K562 (cell line): ENCODE measurements at regions not wholly inside any gene's neighbourhood (a gene's known extent, or its start where the extent isn't known, plus 50 kb on each side); places are given as distances from the start of the nearest gene placed in this dataset.

Experiments
- ATAC-seq: fragments of 200-7000 bp; cut with Tn5 transposase; 3 replicates; pipeline ENCODE4 v1.9.1; 2020; ENCODE audit warnings: moderate library complexity
- BruUV-seq: library from RNA; stranded (reverse); fragments of 400-500 nt; replicated peaks from 2 replicates; lab custom pipeline; 2021; lab: Mats Ljungman, UMichigan
- CTCF ChIA-PET: fragments of 300-600 bp; formaldehyde crosslinking; extraction: SDS; loops from one replicate; lab custom pipeline; 2021; ENCODE audit warnings: low intra/inter-chr PET ratio; lab: Yijun Ruan, JAX
- POLR2A ChIA-PET: fragments of 300-600, 350-650 bp; sonication (Branson Sonifier 250); formaldehyde crosslinking; extraction: SDS; loops from one replicate; lab custom pipeline; 2021; ENCODE audit warnings: antibody characterized with exemption, inconsistent platforms; lab: Yijun Ruan, JAX
- DNase-seq, 4 experiments: peaks; one replicate each; pipeline versions ENCODE4 v3.0.0 to v3.0.0-alpha.2; 2011 to 2018; ENCODE audit warnings: low spot score in 3 of 4, mixed read lengths in 3 of 4; ENCODE audit errors: extremely low read depth in 1 of 4
- FAIRE-seq: peaks from 2 replicates; lab custom pipeline; 2011; peaks lifted over from hg19 to GRCh38; lab: Jason Lieb, UNC
- H2AFZ ChIP-seq: 2 replicates; pipeline ENCODE4 v1.6.0; 2011; ENCODE audit warnings: low read depth, low read length, control low read depth, inconsistent platforms
- H3K27ac ChIP-seq: fragments of 200-600 bp; 3 replicates; pipeline ENCODE4 v1.8.0; 2011; ENCODE audit warnings: low read depth, mild to moderate bottlenecking, control low read depth, inconsistent platforms, low read length, moderate library complexity, mixed read lengths; ENCODE audit errors: extremely low read depth
- H3K27me3 ChIP-seq, 2 experiments: fragments of 300-600 bp in 1 of 2; 2 replicates in 1 of 2; 3 replicates in 1 of 2; pipeline versions ENCODE4 v1.6.0 to v1.8.0; 2011; ENCODE audit warnings: inconsistent platforms in 2 of 2, low read length in 2 of 2, mild to moderate bottlenecking in 1 of 2, mixed read lengths in 1 of 2, moderate library complexity in 1 of 2; ENCODE audit not compliant: control insufficient read depth in 2 of 2, insufficient read depth in 2 of 2
- H3K36me3 ChIP-seq: fragments of 300-600 bp; 3 replicates; pipeline ENCODE4 v1.8.0; 2011; ENCODE audit warnings: mild to moderate bottlenecking, low read length, inconsistent platforms; ENCODE audit not compliant: control insufficient read depth, insufficient read depth
- H3K4me1 ChIP-seq, 2 experiments: fragments of 200-600 bp in 1 of 2; replicated peaks in 1 of 2; 2 replicates in 1 of 2; 3 replicates in 1 of 2; pipeline versions ENCODE4 v1.5.1 to v1.8.0; 2011; ENCODE audit warnings: inconsistent platforms in 2 of 2, low read length in 2 of 2, mild to moderate bottlenecking in 1 of 2, mixed read lengths in 1 of 2, moderate library complexity in 1 of 2; ENCODE audit not compliant: control insufficient read depth in 2 of 2, insufficient read depth in 2 of 2
- H3K4me2 ChIP-seq: 2 replicates; pipeline ENCODE4 v1.6.1; 2011; ENCODE audit warnings: low read length, control low read depth, inconsistent platforms, mixed read lengths; ENCODE audit not compliant: insufficient read depth
- H3K4me3 ChIP-seq: fragments of 200-600 bp; sonication (generic), shearing (Covaris generic); 2 replicates; pipeline ENCODE4 v1.5.1; 2016; ENCODE audit warnings: control low read depth, inconsistent platforms
- H3K79me2 ChIP-seq: fragments of 200-600 bp; 3 replicates; pipeline ENCODE4 v1.8.0; 2011; ENCODE audit warnings: low read length, inconsistent platforms; ENCODE audit not compliant: control insufficient read depth, insufficient read depth
- H3K9ac ChIP-seq, 2 experiments: 2 replicates each; pipeline versions ENCODE4 v1.6.0 to v1.6.1; 2011; ENCODE audit warnings: low read depth in 2 of 2, low read length in 2 of 2, control low read depth in 1 of 2, inconsistent platforms in 1 of 2, mild to moderate bottlenecking in 1 of 2, mixed read lengths in 1 of 2; ENCODE audit not compliant: insufficient read depth in 1 of 2
- H3K9me1 ChIP-seq: one replicate; pipeline ENCODE4 v1.6.0; 2011; ENCODE audit warnings: inconsistent platforms, mild to moderate bottlenecking, low read length, moderate library complexity; ENCODE audit not compliant: control insufficient read depth, insufficient read depth
- H3K9me3 ChIP-seq: replicated peaks from 2 replicates; pipeline ENCODE4 v1.5.1; 2011; ENCODE audit warnings: low read depth, low read length, inconsistent platforms; ENCODE audit not compliant: control insufficient read depth, insufficient read depth
- H4K20me1 ChIP-seq: replicated peaks from 2 replicates; pipeline ENCODE4 v1.6.1; 2011; ENCODE audit warnings: low read length, inconsistent platforms, mixed read lengths; ENCODE audit not compliant: control insufficient read depth, insufficient read depth
- ATF1 ChIP-seq, 2 experiments: fragments of 450-650 bp in 1 of 2; IDR thresholded peaks; 2 replicates each; pipeline ENCODE4 v1.6.1; 2016; ENCODE audit warnings: missing compliant biosample characterization in 1 of 2, missing genetic modification characterization in 1 of 2
- BDP1 ChIP-seq: IDR thresholded peaks from 3 replicates; pipeline ENCODE4 v1.6.1; 2011; ENCODE audit not compliant: insufficient read length, insufficient read depth
- CEBPG ChIP-seq, 3 experiments: fragments of 200-800 bp in 1 of 3; sonication (Bioruptor generic) in 1 of 3; sonication (generic) in 1 of 3; formaldehyde crosslinking in 1 of 3; IDR thresholded peaks in 2 of 3; conservative IDR thresholded peaks in 1 of 3; 2 replicates each; pipeline versions ENCODE4 v1.6.1 to v1.8.0; 2016 to 2022; ENCODE audit warnings: missing compliant biosample characterization in 2 of 3, missing genetic modification characterization in 2 of 3, mild to moderate bottlenecking in 1 of 3, missing genetic modification reagents in 1 of 3
- CREM ChIP-seq: IDR thresholded peaks from 2 replicates; pipeline ENCODE4 v1.6.1; 2014; ENCODE audit warnings: antibody characterized with exemption, low read depth
- DDX20 ChIP-seq: fragments of 450-650 bp; IDR thresholded peaks from 2 replicates; pipeline ENCODE4 v1.6.1; 2016; ENCODE audit warnings: missing genetic modification characterization, low read depth, mild to moderate bottlenecking, missing compliant biosample characterization, moderate library complexity
- E2F3 ChIP-seq: fragments of 250-450 bp; sonication (Bioruptor Pico); IDR thresholded peaks from 2 replicates; pipeline ENCODE4 v1.4.0; 2020; ENCODE audit warnings: mild to moderate bottlenecking
- HINFP ChIP-seq: fragments of 450-650 bp; conservative IDR thresholded peaks from 2 replicates; pipeline ENCODE4 v1.6.1; 2016; ENCODE audit warnings: missing genetic modification characterization, low read depth, mild to moderate bottlenecking, control low read depth, missing compliant biosample characterization
- MECOM ChIP-seq: fragments of 250-450 bp; sonication (Bioruptor Pico); IDR thresholded peaks from 2 replicates; pipeline ENCODE4 v1.8.0; 2022; ENCODE audit warnings: inconsistent platforms
- MXI1 ChIP-seq: IDR thresholded peaks from 2 replicates; pipeline ENCODE4 v1.6.1; 2011; ENCODE audit warnings: low read depth, mild to moderate bottlenecking, improper control_type of control experiment, low read length
- RBM22 ChIP-seq: fragments of 200-400 bp; formaldehyde crosslinking; IDR thresholded peaks from 2 replicates; pipeline ENCODE4 v1.6.1; 2018; ENCODE audit warnings: low read length, low read depth; ENCODE audit not compliant: poor library complexity, severe bottlenecking
- SETDB1 ChIP-seq: IDR thresholded peaks from one replicate; pipeline ENCODE4 v1.6.1; 2012; ENCODE audit warnings: low read length, control low read depth, inconsistent platforms
- SMAD3 ChIP-seq: fragments of 450-650 bp; formaldehyde crosslinking; conservative IDR thresholded peaks from 2 replicates; pipeline ENCODE4 v1.4.0; 2020; ENCODE audit warnings: mild to moderate bottlenecking
- SMARCA5 ChIP-seq: fragments of 450-650 bp; IDR thresholded peaks from 2 replicates; pipeline ENCODE4 v1.6.1; 2016
- TGIF2 ChIP-seq: sonication (generic); formaldehyde crosslinking; IDR thresholded peaks from 2 replicates; pipeline ENCODE4 v1.8.1; 2022; ENCODE audit warnings: mild to moderate bottlenecking, missing genetic modification reagents, moderate library complexity
- ZNF699 ChIP-seq: fragments of 250-450 bp; sonication (Bioruptor Pico); IDR thresholded peaks from 2 replicates; pipeline ENCODE4 v1.8.0; 2021; ENCODE audit warnings: mild to moderate bottlenecking, moderate library complexity; ENCODE audit not compliant: insufficient replicate concordance
- WGBS: fragments of 100-300 bp; shearing (Covaris generic); methylation state at CpG from one replicate; pipeline ENCODE4 v1.1.6; 2016; ENCODE audit warnings: low coverage, mixed read lengths; ENCODE audit not compliant: insufficient coverage; ENCODE audit errors: missing lambda C conversion rate; 5-methylcytosine and 5-hydroxymethylcytosine counted together
- in situ Hi-C: fragments of 300-500 bp; cut with MboI; formaldehyde crosslinking; loops from 4 replicates; pipeline ENCODE4 v1.15.0; 2018; ENCODE audit warnings: inconsistent platforms, mixed read lengths
- intact Hi-C: fragments of 100-400 bp; cut with micrococcal nuclease; formaldehyde crosslinking; loops from 2 replicates; pipeline ENCODE4 v1.14.2; 2022
- TF ChIP-seq, protein P1 (sequence below): IDR thresholded peaks from 2 replicates; pipeline ENCODE4 v1.6.1; 2011; ENCODE audit warnings: borderline replicate concordance, low read depth, mild to moderate bottlenecking, moderate library complexity, low read length; ENCODE audit not compliant: insufficient read depth, poor library complexity, severe bottlenecking
- TF ChIP-seq, protein P2 (sequence below): fragments of 450-650 bp; formaldehyde crosslinking; IDR thresholded peaks from 2 replicates; pipeline ENCODE4 v1.4.0; 2020; ENCODE audit warnings: mild to moderate bottlenecking, moderate library complexity
- TF ChIP-seq, protein P3 (sequence below): fragments of 450-650 bp; IDR thresholded peaks from 2 replicates; pipeline ENCODE4 v1.6.1; 2016

DNA sequence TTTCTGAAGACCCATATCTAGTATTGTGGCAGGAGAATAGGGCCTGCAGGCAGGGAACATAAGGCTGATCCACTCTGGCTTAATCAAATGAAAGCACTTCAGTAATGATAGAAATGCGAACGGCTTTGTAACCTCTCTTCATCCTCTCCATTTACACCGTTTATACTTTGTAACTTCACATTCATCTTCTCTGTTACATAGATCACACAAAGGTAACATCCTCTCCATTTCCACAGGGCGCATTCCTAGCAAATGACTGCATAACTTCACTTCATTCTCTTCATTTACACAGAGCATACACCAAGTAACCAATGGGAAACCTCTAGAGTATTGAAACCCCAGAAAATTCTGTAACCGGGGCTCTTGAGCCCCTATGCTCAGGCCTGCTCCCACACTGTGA is 65.5 kb upstream of the SLC34A2 start:
- Histone ChIP-seq H3K4me1 (no peaks in the 10 kb centered on the region), H3K4me3 (no peak overlapping the region), H3K27me3 (peaks cover 5 to 16% of the 10 kb centered on the region in 2 experiments; a peak in 4 of 5 replicates), H4K20me1 (no peaks in the 10 kb centered on the region), H3K79me2 (no peaks in the 10 kb centered on the region), H3K36me3 (no peaks in the 10 kb centered on the region), H3K9me1 (no peaks in the 10 kb centered on the region), H3K4me2 (no peak overlapping the region), H2AFZ (no peak overlapping the region), H3K9me3 (no peaks in the 10 kb centered on the region), H3K9ac (no peak overlapping the region), H3K27ac (no peak overlapping the region)
- POLR2A ChIA-PET = no interaction called here
- intact Hi-C loops = no loop called here
- BruUV-seq = no TSS peak
- ATAC-seq (no peak), DNase-seq (no peak), FAIRE-seq (no peak)
- 2% methylated on average over 5 of the region's 5 CpGs for WGBS
- CTCF ChIA-PET = no interaction called here
- in situ Hi-C loops = no loop called here
- no peak for TF ChIP-seq RBM22
- no peak for TF ChIP-seq SETDB1
- TF ChIP-seq, protein P1, sequence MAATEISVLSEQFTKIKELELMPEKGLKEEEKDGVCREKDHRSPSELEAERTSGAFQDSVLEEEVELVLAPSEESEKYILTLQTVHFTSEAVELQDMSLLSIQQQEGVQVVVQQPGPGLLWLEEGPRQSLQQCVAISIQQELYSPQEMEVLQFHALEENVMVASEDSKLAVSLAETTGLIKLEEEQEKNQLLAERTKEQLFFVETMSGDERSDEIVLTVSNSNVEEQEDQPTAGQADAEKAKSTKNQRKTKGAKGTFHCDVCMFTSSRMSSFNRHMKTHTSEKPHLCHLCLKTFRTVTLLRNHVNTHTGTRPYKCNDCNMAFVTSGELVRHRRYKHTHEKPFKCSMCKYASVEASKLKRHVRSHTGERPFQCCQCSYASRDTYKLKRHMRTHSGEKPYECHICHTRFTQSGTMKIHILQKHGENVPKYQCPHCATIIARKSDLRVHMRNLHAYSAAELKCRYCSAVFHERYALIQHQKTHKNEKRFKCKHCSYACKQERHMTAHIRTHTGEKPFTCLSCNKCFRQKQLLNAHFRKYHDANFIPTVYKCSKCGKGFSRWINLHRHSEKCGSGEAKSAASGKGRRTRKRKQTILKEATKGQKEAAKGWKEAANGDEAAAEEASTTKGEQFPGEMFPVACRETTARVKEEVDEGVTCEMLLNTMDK = no peak
- no peak for TF ChIP-seq HINFP (tag)
- no peak for TF ChIP-seq MXI1
- no peak for TF ChIP-seq CREM
- no peak for TF ChIP-seq MECOM (CRISPR knock-in tag)
- TF ChIP-seq, protein P2, sequence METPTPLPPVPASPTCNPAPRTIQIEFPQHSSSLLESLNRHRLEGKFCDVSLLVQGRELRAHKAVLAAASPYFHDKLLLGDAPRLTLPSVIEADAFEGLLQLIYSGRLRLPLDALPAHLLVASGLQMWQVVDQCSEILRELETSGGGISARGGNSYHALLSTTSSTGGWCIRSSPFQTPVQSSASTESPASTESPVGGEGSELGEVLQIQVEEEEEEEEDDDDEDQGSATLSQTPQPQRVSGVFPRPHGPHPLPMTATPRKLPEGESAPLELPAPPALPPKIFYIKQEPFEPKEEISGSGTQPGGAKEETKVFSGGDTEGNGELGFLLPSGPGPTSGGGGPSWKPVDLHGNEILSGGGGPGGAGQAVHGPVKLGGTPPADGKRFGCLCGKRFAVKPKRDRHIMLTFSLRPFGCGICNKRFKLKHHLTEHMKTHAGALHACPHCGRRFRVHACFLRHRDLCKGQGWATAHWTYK = no peak
- no peak for TF ChIP-seq TGIF2 (CRISPR knock-in tag)
- no peak for TF ChIP-seq CEBPG (CRISPR knock-in tag; IDR thresholded peaks at IDR 0.05)
- TF ChIP-seq CEBPG (tag; conservative IDR thresholded peaks at IDR 0.05 in 1 of 2, IDR thresholded peaks at IDR 0.05 in 1 of 2) = no peak
- no peak for TF ChIP-seq BDP1
- no peak for TF ChIP-seq ATF1 (CRISPR knock-in tag; IDR thresholded peaks at IDR 0.05)
- TF ChIP-seq ATF1 (tag; IDR thresholded peaks at IDR 0.05) = no peak
- no peak for TF ChIP-seq SMARCA5
- TF ChIP-seq SMAD3 = no peak
- no peak for TF ChIP-seq E2F3 (CRISPR knock-in tag)
- TF ChIP-seq, protein P3, sequence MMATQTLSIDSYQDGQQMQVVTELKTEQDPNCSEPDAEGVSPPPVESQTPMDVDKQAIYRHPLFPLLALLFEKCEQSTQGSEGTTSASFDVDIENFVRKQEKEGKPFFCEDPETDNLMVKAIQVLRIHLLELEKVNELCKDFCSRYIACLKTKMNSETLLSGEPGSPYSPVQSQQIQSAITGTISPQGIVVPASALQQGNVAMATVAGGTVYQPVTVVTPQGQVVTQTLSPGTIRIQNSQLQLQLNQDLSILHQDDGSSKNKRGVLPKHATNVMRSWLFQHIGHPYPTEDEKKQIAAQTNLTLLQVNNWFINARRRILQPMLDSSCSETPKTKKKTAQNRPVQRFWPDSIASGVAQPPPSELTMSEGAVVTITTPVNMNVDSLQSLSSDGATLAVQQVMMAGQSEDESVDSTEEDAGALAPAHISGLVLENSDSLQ = no peak
- TF ChIP-seq DDX20 = no peak
- no peak for TF ChIP-seq ZNF699
